ENCODE measurements at regions not wholly inside any gene's neighbourhood (a gene's known extent, or its start where the extent isn't known, plus 50 kb on each side); places are given as distances from the start of the nearest gene placed in this dataset.

- no peak for TF ChIP-seq CTCF (IDR thresholded peaks at IDR 0.05; ENCODE audit: low read depth, low read length)
Measured at GRCh38 chr5:44885903-44886302, 77.2 kb downstream of the MRPS30 start.

GRCh38 chr5:44887722-44888121 is 79.0 kb downstream of the MRPS30 start:
- TF ChIP-seq CTCF (IDR thresholded peaks at IDR 0.05; ENCODE audit: low read depth, low read length): no peak
- no peak overlapping the region for H3K4me3 ChIP-seq (ENCODE audit: low read depth, low read length)

More at GRCh38 chr5:44885903-44886302, 77.2 kb downstream of the MRPS30 start:
- no peak overlapping the region for H3K4me3 ChIP-seq (ENCODE audit: low read depth, low read length)

- no peak overlapping the region for H3K4me3 ChIP-seq (ENCODE audit: low read depth, low read length)
- no peak for TF ChIP-seq CTCF (IDR thresholded peaks at IDR 0.05; ENCODE audit: low read depth, low read length)
Measured at GRCh38 chr5:44888435-44888834, 79.7 kb downstream of the MRPS30 start.

GRCh38 chr5:44891116-44891515 is 82.4 kb downstream of the MRPS30 start:
- no peak overlapping the region for H3K4me3 ChIP-seq (ENCODE audit: low read depth, low read length)
- TF ChIP-seq CTCF (IDR thresholded peaks at IDR 0.05; ENCODE audit: low read depth, low read length): no peak

- TF ChIP-seq CTCF (IDR thresholded peaks at IDR 0.05; ENCODE audit: low read depth, low read length): no peak
- no peak overlapping the region for H3K4me3 ChIP-seq (ENCODE audit: low read depth, low read length)
Measured at GRCh38 chr5:44900273-44900954, 91.7 kb downstream of the MRPS30 start.

- TF ChIP-seq CTCF (IDR thresholded peaks at IDR 0.05; ENCODE audit: low read depth, low read length): no peak
- H3K4me3 ChIP-seq (ENCODE audit: low read depth, low read length): no peak overlapping the region
Measured at GRCh38 chr5:44907396-44907795, 98.6 kb downstream of the MRPS30 start.

- no peak overlapping the region for H3K4me3 ChIP-seq (ENCODE audit: low read depth, low read length)
- TF ChIP-seq CTCF (IDR thresholded peaks at IDR 0.05; ENCODE audit: low read depth, low read length): no peak
Measured at GRCh38 chr5:44909004-44909403, 100.3 kb downstream of the MRPS30 start.

Data from WI38 (cell line).